ENCODE measurements at regions not wholly inside any gene's neighbourhood (a gene's known extent, or its start where the extent isn't known, plus 50 kb on each side); places are given as distances from the start of the nearest gene placed in this dataset.

GRCh38 chr13:61135583-61135982 lies 280.1 kb downstream of the PCDH20 start:
- TF ChIP-seq POLR2A (IDR thresholded peaks at IDR 0.05) (no peak), CTCF (IDR thresholded peaks at IDR 0.05) (no peak)

Measured in body of pancreas (tissue), 4 donors.